H9 (cell line): ENCODE measurements at regions not wholly inside any gene's neighbourhood (a gene's known extent, or its start where the extent isn't known, plus 50 kb on each side); places are given as distances from the start of the nearest gene placed in this dataset.

ENCODE experiments used
- DNase-seq: peaks from one replicate; pipeline ENCODE4 v3.0.0-alpha.2; 2017
- H2AFZ ChIP-seq: one replicate; pipeline ENCODE4 v1.6.1; 2013; ENCODE audit warnings: mild to moderate bottlenecking, low read length, control low read depth, moderate library complexity
- H2AK5ac ChIP-seq: 2 replicates; pipeline ENCODE4 v1.6.1; 2013; ENCODE audit warnings: low read length, control low read depth, mixed read lengths; ENCODE audit not compliant: insufficient read length
- H2BK120ac ChIP-seq: one replicate; pipeline ENCODE4 v1.6.1; 2013; ENCODE audit warnings: low read depth, mild to moderate bottlenecking, low read length, control low read depth, inconsistent platforms; ENCODE audit not compliant: poor library complexity, severe bottlenecking
- H2BK12ac ChIP-seq: 2 replicates; pipeline ENCODE4 v1.6.1; 2013; ENCODE audit warnings: low read length, control low read depth, mixed read lengths, low read depth; ENCODE audit not compliant: insufficient read length
- H2BK15ac ChIP-seq: 2 replicates; pipeline ENCODE4 v1.6.1; 2013; ENCODE audit warnings: low read depth, low read length, control low read depth
- H2BK20ac ChIP-seq: one replicate; pipeline ENCODE4 v1.6.1; 2013; ENCODE audit warnings: low read depth, mild to moderate bottlenecking, low read length, control low read depth, inconsistent platforms; ENCODE audit not compliant: poor library complexity, severe bottlenecking
- H2BK5ac ChIP-seq: 2 replicates; pipeline ENCODE4 v1.6.1; 2013; ENCODE audit warnings: low read length, control low read depth, mixed read lengths; ENCODE audit not compliant: insufficient read length
- H3K14ac ChIP-seq: 2 replicates; pipeline ENCODE4 v1.6.1; 2013; ENCODE audit warnings: low read length, control low read depth; ENCODE audit not compliant: insufficient read depth
- H3K18ac ChIP-seq: 2 replicates; pipeline ENCODE4 v1.6.1; 2013; ENCODE audit warnings: low read depth, mild to moderate bottlenecking, mixed read lengths, low read length, control low read depth; ENCODE audit not compliant: insufficient read length
- H3K23ac ChIP-seq: 2 replicates; pipeline ENCODE4 v1.6.1; 2013; ENCODE audit warnings: low read length, control low read depth, mixed read lengths, low read depth; ENCODE audit not compliant: insufficient read length
- H3K23me2 ChIP-seq: 2 replicates; pipeline ENCODE4 v1.6.1; 2013; ENCODE audit warnings: low read depth, mild to moderate bottlenecking, mixed read lengths, low read length, control low read depth; ENCODE audit not compliant: insufficient read length, poor library complexity, severe bottlenecking
- H3K27ac ChIP-seq: 2 replicates; pipeline ENCODE4 v1.5.1; 2013; ENCODE audit warnings: low read length, control low read depth, mixed read lengths, low read depth; ENCODE audit not compliant: insufficient read length
- H3K27me3 ChIP-seq: 2 replicates; pipeline ENCODE4 v1.6.1; 2013; ENCODE audit warnings: low read length, control low read depth, inconsistent platforms; ENCODE audit not compliant: insufficient read depth
- H3K4ac ChIP-seq: 2 replicates; pipeline ENCODE4 v1.6.1; 2013; ENCODE audit warnings: low read depth, mild to moderate bottlenecking, control low read depth, inconsistent platforms, low read length, moderate library complexity
- H3K4me1 ChIP-seq: 2 replicates; pipeline ENCODE4 v1.6.1; 2013; ENCODE audit warnings: low read length, control low read depth, inconsistent platforms; ENCODE audit not compliant: insufficient read depth
- H3K4me2 ChIP-seq: 2 replicates; pipeline ENCODE4 v1.6.1; 2013; ENCODE audit warnings: low read length, control low read depth, mixed read lengths; ENCODE audit not compliant: insufficient read length, insufficient read depth
- H3K56ac ChIP-seq: 2 replicates; pipeline ENCODE4 v1.6.1; 2013; ENCODE audit warnings: low read depth, mild to moderate bottlenecking, mixed read lengths, low read length, control low read depth; ENCODE audit not compliant: insufficient read length
- H3K79me1 ChIP-seq: 2 replicates; pipeline ENCODE4 v1.6.1; 2013; ENCODE audit warnings: low read depth, mild to moderate bottlenecking, moderate library complexity, low read length, control low read depth, inconsistent platforms; ENCODE audit not compliant: insufficient read depth, poor library complexity, severe bottlenecking
- H3K79me2 ChIP-seq: 2 replicates; pipeline ENCODE4 v1.6.1; 2013; ENCODE audit warnings: low read length, control low read depth, inconsistent platforms; ENCODE audit not compliant: insufficient read depth
- H3K9ac ChIP-seq: 2 replicates; pipeline ENCODE4 v1.6.1; 2013; ENCODE audit warnings: low read length, control low read depth, mixed read lengths; ENCODE audit not compliant: insufficient read length; ENCODE audit errors: extremely low read depth
- H3K9me3 ChIP-seq: one replicate; pipeline ENCODE4 v1.6.1; 2013; ENCODE audit warnings: low read depth, low read length, inconsistent platforms; ENCODE audit not compliant: control insufficient read depth
- H3T11ph ChIP-seq: one replicate; pipeline ENCODE4 v1.6.1; 2013; ENCODE audit warnings: mild to moderate bottlenecking, low read length, control low read depth, inconsistent platforms
- H4K20me1 ChIP-seq: one replicate; pipeline ENCODE4 v1.6.1; 2013; ENCODE audit not compliant: control insufficient read depth, insufficient read length, insufficient read depth
- H4K5ac ChIP-seq: 2 replicates; pipeline ENCODE4 v1.6.1; 2013; ENCODE audit warnings: low read depth, mild to moderate bottlenecking, mixed read lengths, low read length, control low read depth; ENCODE audit not compliant: insufficient read length
- H4K8ac ChIP-seq: replicated peaks from 2 replicates; pipeline ENCODE4 v1.6.1; 2013; ENCODE audit warnings: low read length, control low read depth, mixed read lengths, low read depth; ENCODE audit not compliant: insufficient read length
- H4K91ac ChIP-seq: 2 replicates; pipeline ENCODE4 v1.6.1; 2013; ENCODE audit warnings: low read depth, mild to moderate bottlenecking, moderate library complexity, mixed read lengths, low read length, control low read depth; ENCODE audit not compliant: insufficient read length
- H3K27ac Mint-ChIP-seq, 3 experiments: 2 replicates in 2 of 3; 3 replicates in 1 of 3; pipeline ENCODE4 v1.8.0; 2020 to 2021; ENCODE audit warnings: mixed read lengths in 3 of 3, mild to moderate bottlenecking in 1 of 3, moderate library complexity in 1 of 3
- H3K27me3 Mint-ChIP-seq: 2 replicates; pipeline ENCODE4 v1.8.0; 2021; ENCODE audit warnings: low read depth, mild to moderate bottlenecking, moderate library complexity, mixed read lengths
- H3K36me3 Mint-ChIP-seq, 3 experiments: 2 replicates in 2 of 3; 3 replicates in 1 of 3; pipeline ENCODE4 v1.8.0; 2020 to 2021; ENCODE audit warnings: low read depth in 3 of 3, mixed read lengths in 3 of 3; ENCODE audit not compliant: insufficient read depth in 1 of 3
- H3K4me1 Mint-ChIP-seq, 2 experiments: 2 replicates each; pipeline ENCODE4 v1.8.0; 2020; ENCODE audit warnings: mixed read lengths in 2 of 2
- H3K4me3 Mint-ChIP-seq, 2 experiments: 2 replicates in 1 of 2; 3 replicates in 1 of 2; pipeline ENCODE4 v1.8.0; 2020 to 2021; ENCODE audit warnings: mild to moderate bottlenecking in 2 of 2, mixed read lengths in 2 of 2, moderate library complexity in 1 of 2
- H3K9me3 Mint-ChIP-seq, 2 experiments: 2 replicates in 1 of 2; 3 replicates in 1 of 2; pipeline ENCODE4 v1.8.0; 2020; ENCODE audit warnings: mild to moderate bottlenecking in 2 of 2, mixed read lengths in 2 of 2, moderate library complexity in 1 of 2
- CTCF ChIP-seq: fragments of 200-600 bp; sonication (generic); conservative IDR thresholded peaks from 3 replicates; pipeline ENCODE4 v1.8.0; 2021; ENCODE audit warnings: antibody characterized with exemption, mild to moderate bottlenecking
- WGBS: extraction: QIAGEN DNeasy Blood & Tissue Kit; methylation state at CpG from one replicate; pipeline ENCODE4 v1.1.7; 2013; ENCODE audit warnings: missing lambda C conversion rate, low lambda C conversion rate, mixed read lengths; ENCODE audit not compliant: insufficient read length; ENCODE audit errors: extremely low coverage; 5-methylcytosine and 5-hydroxymethylcytosine counted together

GRCh38 chr5:175211956-175212756 is 231.8 kb downstream of the DRD1 start:
- no peaks in the 10 kb centered on the region for H3K4me1 ChIP-seq
- DNase-seq: no peak
- no peak overlapping the region for H3K27ac ChIP-seq
- no peak overlapping the region for H2BK20ac ChIP-seq
- TF ChIP-seq CTCF: no peak
- no peaks in the 10 kb centered on the region for H3K9me3 ChIP-seq
- H3K23ac ChIP-seq: no peak overlapping the region
- no peak overlapping the region for H3K4ac ChIP-seq
- H4K91ac ChIP-seq: no peak overlapping the region
- Mint-ChIP-seq H3K36me3 (no peaks in the 10 kb centered on the region; a peak in 1 of 7 replicates), H3K9me3 (no peaks in the 10 kb centered on the region), H3K27ac (peak overlapping the region in 1 of 3 experiments; percentile 61; a peak in 1 of 7 replicates), H3K27me3 (peaks cover 5% of the 10 kb centered on the region; the same call in 1 of the 2 replicates), H3K4me3 (no peak overlapping the region), H3K4me1 (peaks cover 11 to 15% of the 10 kb centered on the region in 2 experiments; a peak in 3 of 4 replicates)
- no peak overlapping the region for H3K4me2 ChIP-seq
- no peak overlapping the region for H2AK5ac ChIP-seq
- no peak overlapping the region for H2BK15ac ChIP-seq
- H4K20me1 ChIP-seq: no peaks in the 10 kb centered on the region
- H3K14ac ChIP-seq: no peak overlapping the region
- H3K56ac ChIP-seq: no peak overlapping the region
- no peak overlapping the region for H2BK12ac ChIP-seq
- H4K8ac ChIP-seq: no peak overlapping the region
- H3K79me2 ChIP-seq: no peaks in the 10 kb centered on the region
- H3K27me3 ChIP-seq: no peaks in the 10 kb centered on the region
- H3K79me1 ChIP-seq: no peaks in the 10 kb centered on the region
- H3K18ac ChIP-seq: no peak overlapping the region
- no peak overlapping the region for H3K9ac ChIP-seq
- WGBS: no CpG with 5 or more reads among the region's 8 CpGs
- H2BK120ac ChIP-seq: no peak overlapping the region
- H2AFZ ChIP-seq: no peak overlapping the region
- no peak overlapping the region for H4K5ac ChIP-seq
- H3T11ph ChIP-seq: no peak overlapping the region
- no peak overlapping the region for H2BK5ac ChIP-seq
- H3K23me2 ChIP-seq: no peaks in the 10 kb centered on the region
